NCI-H1436 treated with DMSO at 0.1 percent for 48 hours (cell line): ENCODE measurements at regions not wholly inside any gene's neighbourhood (a gene's known extent, or its start where the extent isn't known, plus 50 kb on each side); places are given as distances from the start of the nearest gene placed in this dataset.

Experiments used
- DNase-seq: peaks from one replicate; lab custom pipeline; 2025; lab: John Stamatoyannopoulos, UW

- no peak for DNase-seq
Measured at GRCh38 chr20:6886065-6886729, 118.7 kb downstream of the BMP2 start.

- no peak for DNase-seq
Measured at GRCh38 chr20:6887966-6888365, 120.5 kb downstream of the BMP2 start.

GRCh38 chr20:6888736-6889395 is 121.4 kb downstream of the BMP2 start:
- no peak for DNase-seq

GRCh38 chr20:6892724-6893123 is 125.2 kb downstream of the BMP2 start:
- DNase-seq, result no peak

- no peak for DNase-seq
Measured at GRCh38 chr20:6898928-6899327, 131.4 kb downstream of the BMP2 start.

GRCh38 chr20:6906871-6907270 is 139.4 kb downstream of the BMP2 start:
- no peak for DNase-seq

GRCh38 chr20:6908673-6909072 is 141.2 kb downstream of the BMP2 start:
- no peak for DNase-seq

GRCh38 chr20:6909608-6910007 is 142.1 kb downstream of the BMP2 start:
- DNase-seq, result no peak

- DNase-seq, result no peak
Measured at GRCh38 chr20:6914986-6915385, 147.5 kb downstream of the BMP2 start.

- no peak for DNase-seq
Measured at GRCh38 chr20:6916938-6917337, 149.5 kb downstream of the BMP2 start.

GRCh38 chr20:6919792-6920468 is 152.4 kb downstream of the BMP2 start:
- DNase-seq, result no peak

- no peak for DNase-seq
Measured at GRCh38 chr20:6920991-6921613, 153.6 kb downstream of the BMP2 start.

GRCh38 chr20:6921717-6922386 is 154.4 kb downstream of the BMP2 start:
- DNase-seq, result no peak

GRCh38 chr20:6924681-6925080 is 157.2 kb downstream of the BMP2 start:
- no peak for DNase-seq

GRCh38 chr20:6925744-6926278 is 158.3 kb downstream of the BMP2 start:
- DNase-seq, result no peak

GRCh38 chr20:6940048-6940447 is 172.6 kb downstream of the BMP2 start:
- DNase-seq, result peak; percentile 12

GRCh38 chr20:6940876-6941275 is 173.4 kb downstream of the BMP2 start:
- DNase-seq, result no peak

GRCh38 chr20:6941571-6941970 is 174.1 kb downstream of the BMP2 start:
- no peak for DNase-seq

- DNase-seq, result no peak
Measured at GRCh38 chr20:6942266-6942665, 174.8 kb downstream of the BMP2 start.

GRCh38 chr20:6944292-6944691 is 176.8 kb downstream of the BMP2 start:
- no peak for DNase-seq

GRCh38 chr20:6953611-6954010 is 186.1 kb downstream of the BMP2 start:
- DNase-seq, result no peak

GRCh38 chr20:6954219-6954618 is 186.7 kb downstream of the BMP2 start:
- DNase-seq, result no peak
